Esophagus squamous epithelium (tissue), 5 donors: ENCODE measurements at regions not wholly inside any gene's neighbourhood (a gene's known extent, or its start where the extent isn't known, plus 50 kb on each side); places are given as distances from the start of the nearest gene placed in this dataset.

ENCODE experiments used
- DNase-seq: peaks from one replicate; lab custom pipeline; 2025; lab: John Stamatoyannopoulos, UW
- H3K27ac ChIP-seq, 4 donors: fragments of 200-600 bp; sonication (generic); one replicate each; pipeline ENCODE4 v1.5.1; 2016 to 2019; ENCODE audit warnings: mild to moderate bottlenecking in 1 of 4
- H3K27me3 ChIP-seq, 4 donors: fragments of 200-600 bp; sonication (generic); 1 replicate in 3 of 4; 2 replicates in 1 of 4; pipeline versions ENCODE4 v1.5.1 to v1.6.0; 2017 to 2021; ENCODE audit warnings: antibody characterized with exemption in 1 of 4
- H3K36me3 ChIP-seq, 3 donors: fragments of 200-600 bp; sonication (generic); one replicate each; pipeline ENCODE4 v1.5.1; 2016 to 2019
- H3K4me1 ChIP-seq, 3 donors: fragments of 200-600 bp; sonication (generic); one replicate each; pipeline ENCODE4 v1.5.1; 2017 to 2019
- H3K4me3 ChIP-seq, 4 donors: fragments of 200-600 bp; sonication (generic); 1 replicate in 3 of 4; 2 replicates in 1 of 4; pipeline ENCODE4 v1.5.1; 2016 to 2019; ENCODE audit warnings: mild to moderate bottlenecking in 2 of 4, moderate library complexity in 1 of 4
- H3K9me3 ChIP-seq, 3 donors: fragments of 200-600 bp; sonication (generic); one replicate each; pipeline ENCODE4 v1.5.1; 2016 to 2019
- POLR2A ChIP-seq, 4 donors: fragments of 450-650 bp; IDR thresholded peaks; one replicate each; pipeline ENCODE4 v1.6.1; 2017; ENCODE audit warnings: antibody characterized with exemption in 4 of 4, mild to moderate bottlenecking in 4 of 4, moderate library complexity in 3 of 4
- WGBS, 2 donors: methylation state at CpG; one replicate each; pipeline ENCODE4 v1.1.5; 2018; 5-methylcytosine and 5-hydroxymethylcytosine counted together
- intact Hi-C: fragments of 100-400 bp; cut with DNase I; formaldehyde crosslinking; loops from one replicate; pipeline ENCODE4 v1.15.0; 2022
- TF ChIP-seq, protein P1 (sequence below), 6 experiments: fragments of 450-650 bp in 4 of 6; fragments of 200-600 bp in 2 of 6; sonication (generic) in 2 of 6; IDR thresholded peaks; one replicate each; pipeline ENCODE4 v1.5.1; 2016 to 2019; ENCODE audit warnings: antibody characterized with exemption in 6 of 6, mild to moderate bottlenecking in 4 of 6, moderate library complexity in 4 of 6
- donor health status: DM: yes; HTN: yes; CAD: no.

DNA sequence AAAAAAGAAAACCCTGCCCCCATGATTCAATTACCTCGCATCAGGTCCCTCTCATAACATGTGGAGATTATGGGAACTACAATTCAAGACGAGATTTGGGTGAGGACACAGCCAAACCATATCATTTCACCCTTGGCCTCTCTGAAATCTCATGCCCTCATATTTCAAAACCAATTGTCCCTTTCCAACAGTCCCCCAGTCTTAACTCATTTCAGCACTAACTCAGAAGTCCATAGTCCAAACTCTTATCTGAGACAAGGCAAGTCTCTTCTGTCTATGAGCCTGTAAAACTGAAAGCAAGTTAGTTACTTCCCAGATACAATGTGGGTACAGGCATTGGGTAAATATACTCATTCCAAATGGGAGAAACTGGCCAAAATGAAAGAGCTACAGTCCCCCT, 536.1 kb downstream of the MEI4 start:
- no peak for DNase-seq
- H3K9me3 ChIP-seq: peaks cover 0 to 5% (median 0%) of the 10 kb centered on the region in 3 donors
- no peak overlapping the region for H3K4me3 ChIP-seq
- TF ChIP-seq, protein P1, sequence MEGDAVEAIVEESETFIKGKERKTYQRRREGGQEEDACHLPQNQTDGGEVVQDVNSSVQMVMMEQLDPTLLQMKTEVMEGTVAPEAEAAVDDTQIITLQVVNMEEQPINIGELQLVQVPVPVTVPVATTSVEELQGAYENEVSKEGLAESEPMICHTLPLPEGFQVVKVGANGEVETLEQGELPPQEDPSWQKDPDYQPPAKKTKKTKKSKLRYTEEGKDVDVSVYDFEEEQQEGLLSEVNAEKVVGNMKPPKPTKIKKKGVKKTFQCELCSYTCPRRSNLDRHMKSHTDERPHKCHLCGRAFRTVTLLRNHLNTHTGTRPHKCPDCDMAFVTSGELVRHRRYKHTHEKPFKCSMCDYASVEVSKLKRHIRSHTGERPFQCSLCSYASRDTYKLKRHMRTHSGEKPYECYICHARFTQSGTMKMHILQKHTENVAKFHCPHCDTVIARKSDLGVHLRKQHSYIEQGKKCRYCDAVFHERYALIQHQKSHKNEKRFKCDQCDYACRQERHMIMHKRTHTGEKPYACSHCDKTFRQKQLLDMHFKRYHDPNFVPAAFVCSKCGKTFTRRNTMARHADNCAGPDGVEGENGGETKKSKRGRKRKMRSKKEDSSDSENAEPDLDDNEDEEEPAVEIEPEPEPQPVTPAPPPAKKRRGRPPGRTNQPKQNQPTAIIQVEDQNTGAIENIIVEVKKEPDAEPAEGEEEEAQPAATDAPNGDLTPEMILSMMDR (IDR thresholded peaks at IDR 0.05): no peak
- no peak for TF ChIP-seq POLR2A (IDR thresholded peaks at IDR 0.05)
- no peaks in the 10 kb centered on the region for H3K4me1 ChIP-seq
- intact Hi-C loops: no loop called here
- no peaks in the 10 kb centered on the region for H3K27me3 ChIP-seq
- H3K27ac ChIP-seq: no peak overlapping the region
- 41 to 53% methylated on average over 2 of the region's 2 CpGs for WGBS, 2 donors
- no peaks in the 10 kb centered on the region for H3K36me3 ChIP-seq

DNA sequence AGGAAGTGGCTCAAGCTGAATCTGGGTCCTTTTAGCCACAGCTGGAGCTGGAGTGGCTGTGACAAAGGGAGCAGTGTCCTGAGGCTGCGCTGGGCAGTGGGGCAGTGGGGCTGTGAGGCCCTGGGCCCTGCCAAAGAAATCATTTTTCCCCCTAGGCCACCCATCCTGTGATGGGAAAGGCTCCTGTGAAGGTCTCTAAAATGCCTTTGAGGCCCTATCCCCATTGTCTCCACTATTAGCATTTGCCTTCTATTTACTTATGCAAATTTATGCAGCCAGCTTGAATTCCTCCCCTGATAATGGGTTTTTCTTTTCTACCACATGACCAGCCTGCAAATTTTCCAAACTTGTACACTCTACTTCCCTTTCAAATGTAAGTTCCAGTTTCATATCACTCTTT, 539.2 kb downstream of the MEI4 start:
- Histone ChIP-seq H3K27ac (no peak overlapping the region), H3K4me3 (no peak overlapping the region), H3K27me3 (no peaks in the 10 kb centered on the region), H3K36me3 (no peaks in the 10 kb centered on the region), H3K4me1 (no peaks in the 10 kb centered on the region), H3K9me3 (peaks cover 0 to 5% (median 0%) of the 10 kb centered on the region in 3 donors)
- no peak for DNase-seq
- 50% methylated on average over 1 of the region's 1 CpG for WGBS, 2 donors
- no peak for TF ChIP-seq POLR2A (IDR thresholded peaks at IDR 0.05)
- TF ChIP-seq, protein P1 (IDR thresholded peaks at IDR 0.05): no peak
- intact Hi-C loops: no loop called here

DNA sequence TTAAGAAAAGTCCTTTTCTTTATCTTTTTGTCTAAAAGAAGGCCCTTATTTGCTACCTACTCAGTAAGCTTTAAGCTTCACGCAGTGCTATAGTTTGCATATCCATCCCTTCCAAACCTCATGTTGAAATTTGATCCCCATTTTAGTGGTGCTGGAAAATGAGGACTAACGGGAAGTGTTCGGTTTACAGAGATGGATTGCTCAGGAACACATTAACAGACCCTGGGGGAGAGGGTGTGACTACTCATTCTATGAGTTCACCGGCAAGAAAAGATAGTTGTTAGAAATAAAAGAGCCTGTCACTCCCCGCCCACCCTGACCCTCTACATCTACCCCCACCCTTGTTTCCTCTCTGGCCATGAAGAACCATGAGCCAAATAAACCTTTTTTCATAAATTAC, 546.2 kb downstream of the MEI4 start:
- Histone ChIP-seq H3K9me3 (no peaks in the 10 kb centered on the region), H3K27ac (no peak overlapping the region), H3K4me3 (no peak overlapping the region), H3K36me3 (no peaks in the 10 kb centered on the region), H3K4me1 (no peaks in the 10 kb centered on the region), H3K27me3 (no peaks in the 10 kb centered on the region)
- WGBS, 2 donors: 37 to 41% methylated on average over 5 of the region's 5 CpGs
- intact Hi-C loops: no loop called here
- no peak for DNase-seq
- TF ChIP-seq POLR2A (IDR thresholded peaks at IDR 0.05): no peak

DNA sequence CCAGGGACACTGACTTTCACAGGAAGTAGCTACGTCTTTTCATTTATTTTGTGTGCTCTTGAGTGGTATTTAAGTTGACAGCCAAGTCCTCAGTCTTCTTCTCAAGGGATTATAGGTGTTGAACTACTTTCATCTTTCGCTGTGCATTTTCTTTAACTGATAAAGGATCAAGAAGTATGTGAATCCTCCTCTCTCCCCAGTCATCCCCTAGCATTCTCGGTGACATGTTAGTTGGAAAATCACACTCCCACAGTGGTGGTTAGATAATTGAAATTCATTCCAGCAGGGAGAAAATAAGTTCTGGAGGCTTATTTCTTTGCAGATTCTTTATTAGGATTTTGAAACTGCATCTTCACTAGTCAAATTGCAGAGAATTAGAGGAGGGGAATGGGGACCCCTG, 569.4 kb downstream of the MEI4 start:
- no peaks in the 10 kb centered on the region for H3K9me3 ChIP-seq
- no peaks in the 10 kb centered on the region for H3K27me3 ChIP-seq
- no peak for TF ChIP-seq POLR2A (IDR thresholded peaks at IDR 0.05)
- TF ChIP-seq, protein P1 (IDR thresholded peaks at IDR 0.05): no peak
- 40 to 56% methylated on average over 3 of the region's 3 CpGs for WGBS, 2 donors
- no peaks in the 10 kb centered on the region for H3K36me3 ChIP-seq
- no peak overlapping the region for H3K27ac ChIP-seq
- DNase-seq: no peak
- H3K4me1 ChIP-seq: no peaks in the 10 kb centered on the region
- intact Hi-C loops: no loop called here
- H3K4me3 ChIP-seq: no peak overlapping the region

DNA sequence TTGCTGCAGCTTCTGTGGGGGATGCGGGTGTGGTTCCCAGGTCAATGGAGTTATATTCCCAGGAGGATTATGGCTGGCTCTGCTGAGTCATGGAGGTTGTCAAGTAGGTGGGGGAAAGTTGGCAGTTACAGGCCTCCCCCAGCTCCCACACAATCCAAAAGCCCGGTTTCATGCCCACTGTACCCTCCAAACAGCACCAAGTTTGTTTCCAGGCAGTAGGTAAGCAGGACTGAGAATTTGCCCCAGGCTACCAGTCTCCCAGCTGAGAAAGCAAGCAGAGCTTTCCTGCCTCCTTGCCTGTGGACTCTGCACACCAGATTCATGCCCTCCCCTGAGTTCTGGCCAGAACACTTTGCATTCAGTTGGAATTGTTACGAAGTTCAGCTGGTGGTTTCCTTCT, 578.2 kb downstream of the MEI4 start:
- TF ChIP-seq POLR2A (IDR thresholded peaks at IDR 0.05): no peak
- TF ChIP-seq, protein P1 (IDR thresholded peaks at IDR 0.05): no peak
- Histone ChIP-seq H3K27me3 (no peaks in the 10 kb centered on the region), H3K36me3 (no peaks in the 10 kb centered on the region), H3K4me3 (no peak overlapping the region), H3K27ac (no peak overlapping the region), H3K9me3 (no peaks in the 10 kb centered on the region), H3K4me1 (no peaks in the 10 kb centered on the region)
- WGBS, 2 donors: 75 to 81% methylated on average over 2 of the region's 3 CpGs
- intact Hi-C loops: no loop called here
- no peak for DNase-seq

DNA sequence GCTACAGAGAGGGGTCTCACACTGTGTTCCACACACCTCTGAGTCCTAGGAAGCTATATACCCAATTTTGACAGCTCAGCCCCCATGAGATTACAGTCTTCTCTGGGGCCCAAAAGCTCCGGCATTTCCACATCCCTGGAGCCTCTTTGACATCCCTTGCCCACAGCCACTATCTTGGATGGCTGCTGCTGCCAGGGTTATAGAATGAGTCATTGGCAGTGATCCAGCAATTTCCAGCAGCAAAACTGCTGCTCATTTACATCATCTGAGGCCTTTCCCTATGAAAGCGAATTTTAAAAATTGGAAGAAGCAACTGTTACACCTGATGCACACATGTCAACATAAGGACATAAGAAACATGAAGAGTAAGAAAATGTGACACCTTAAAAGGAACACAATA, 590.7 kb downstream of the MEI4 start:
- no peak for TF ChIP-seq POLR2A (IDR thresholded peaks at IDR 0.05)
- TF ChIP-seq, protein P1 (IDR thresholded peaks at IDR 0.05): no peak
- Histone ChIP-seq H3K9me3 (peaks cover 0 to 12% (median 7%) of the 10 kb centered on the region in 3 donors), H3K36me3 (no peaks in the 10 kb centered on the region), H3K27ac (no peak overlapping the region), H3K4me3 (no peak overlapping the region), H3K27me3 (no peaks in the 10 kb centered on the region), H3K4me1 (no peaks in the 10 kb centered on the region)
- WGBS, 2 donors: 71 to 73% methylated on average over 1 to 2 of the region's 2 CpGs
- intact Hi-C loops: no loop called here
- no peak for DNase-seq
